ENCODE measurements at regions not wholly inside any gene's neighbourhood (a gene's known extent, or its start where the extent isn't known, plus 50 kb on each side); places are given as distances from the start of the nearest gene placed in this dataset.

DNA sequence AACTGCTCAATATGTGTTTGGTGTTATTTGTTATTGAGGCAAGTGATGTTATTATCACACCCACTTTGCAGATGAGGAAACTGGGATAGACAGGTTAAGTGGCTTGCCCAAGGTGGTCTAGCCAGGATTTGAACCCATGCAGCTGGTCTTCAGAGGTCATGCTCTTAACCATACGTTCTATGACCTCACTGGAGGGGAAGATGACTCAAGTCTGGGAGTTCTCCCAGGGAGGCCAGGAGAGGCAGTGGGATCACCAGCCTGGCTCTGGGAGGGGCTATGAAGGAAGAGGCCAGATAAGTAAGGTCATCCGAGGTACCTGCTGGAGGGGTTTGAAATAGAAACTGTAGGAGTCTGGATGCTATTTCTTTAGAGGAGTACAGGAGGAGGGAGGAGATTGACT lies 95.3 kb downstream of the NAV1 start:
- CTCF ChIA-PET: no interaction called here
- Histone ChIP-seq H3K9me3 (ENCODE audit: control insufficient read depth, insufficient read depth, low read depth, low read length) (no peaks in the 10 kb centered on the region), H3K4me3 (ENCODE audit: low read depth in 2 of 2, low read length in 2 of 2) (no peak overlapping the region), H3K4me1 (ENCODE audit: control insufficient read depth, insufficient read depth, low read length) (no peaks in the 10 kb centered on the region), H3K27me3 (ENCODE audit: control insufficient read depth, insufficient read depth, low read length) (no peaks in the 10 kb centered on the region), H3K36me3 (ENCODE audit: control insufficient read depth, insufficient read depth, low read length) (no peaks in the 10 kb centered on the region), H3K27ac (ENCODE audit: low read length) (no peak overlapping the region)
- intact Hi-C loops (cut with micrococcal nuclease; ENCODE audit: unreplicated experiment) (no loop called here), in situ Hi-C loops (cut with HindIII; ENCODE audit: low pct_unique_long_range_greater_than_20kb, low sequenced_read_pairs) (no loop called here)
- no TSS peak for BruUV-seq (replicated peaks)
- ATAC-seq: no peak
- POLR2A ChIA-PET: no interaction called here
- DNase-seq (ENCODE audit: low read depth, low spot score): no peak
- TF ChIP-seq, protein P1, sequence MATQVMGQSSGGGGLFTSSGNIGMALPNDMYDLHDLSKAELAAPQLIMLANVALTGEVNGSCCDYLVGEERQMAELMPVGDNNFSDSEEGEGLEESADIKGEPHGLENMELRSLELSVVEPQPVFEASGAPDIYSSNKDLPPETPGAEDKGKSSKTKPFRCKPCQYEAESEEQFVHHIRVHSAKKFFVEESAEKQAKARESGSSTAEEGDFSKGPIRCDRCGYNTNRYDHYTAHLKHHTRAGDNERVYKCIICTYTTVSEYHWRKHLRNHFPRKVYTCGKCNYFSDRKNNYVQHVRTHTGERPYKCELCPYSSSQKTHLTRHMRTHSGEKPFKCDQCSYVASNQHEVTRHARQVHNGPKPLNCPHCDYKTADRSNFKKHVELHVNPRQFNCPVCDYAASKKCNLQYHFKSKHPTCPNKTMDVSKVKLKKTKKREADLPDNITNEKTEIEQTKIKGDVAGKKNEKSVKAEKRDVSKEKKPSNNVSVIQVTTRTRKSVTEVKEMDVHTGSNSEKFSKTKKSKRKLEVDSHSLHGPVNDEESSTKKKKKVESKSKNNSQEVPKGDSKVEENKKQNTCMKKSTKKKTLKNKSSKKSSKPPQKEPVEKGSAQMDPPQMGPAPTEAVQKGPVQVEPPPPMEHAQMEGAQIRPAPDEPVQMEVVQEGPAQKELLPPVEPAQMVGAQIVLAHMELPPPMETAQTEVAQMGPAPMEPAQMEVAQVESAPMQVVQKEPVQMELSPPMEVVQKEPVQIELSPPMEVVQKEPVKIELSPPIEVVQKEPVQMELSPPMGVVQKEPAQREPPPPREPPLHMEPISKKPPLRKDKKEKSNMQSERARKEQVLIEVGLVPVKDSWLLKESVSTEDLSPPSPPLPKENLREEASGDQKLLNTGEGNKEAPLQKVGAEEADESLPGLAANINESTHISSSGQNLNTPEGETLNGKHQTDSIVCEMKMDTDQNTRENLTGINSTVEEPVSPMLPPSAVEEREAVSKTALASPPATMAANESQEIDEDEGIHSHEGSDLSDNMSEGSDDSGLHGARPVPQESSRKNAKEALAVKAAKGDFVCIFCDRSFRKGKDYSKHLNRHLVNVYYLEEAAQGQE (IDR thresholded peaks at IDR 0.05; ENCODE audit: insufficient read depth in 1 of 2, low read depth in 2 of 2, low read length in 1 of 2): no peak
- TF ChIP-seq TCF7L2 (IDR thresholded peaks at IDR 0.05; ENCODE audit: low read depth, low read length) (no peak), SIN3A (IDR thresholded peaks at IDR 0.05; ENCODE audit: borderline replicate concordance, insufficient read depth, low read depth, low read length) (no peak), POLR2AphosphoS5 (IDR thresholded peaks at IDR 0.05; ENCODE audit: low read depth, low read length) (no peak)
- TF ChIP-seq, protein P2, sequence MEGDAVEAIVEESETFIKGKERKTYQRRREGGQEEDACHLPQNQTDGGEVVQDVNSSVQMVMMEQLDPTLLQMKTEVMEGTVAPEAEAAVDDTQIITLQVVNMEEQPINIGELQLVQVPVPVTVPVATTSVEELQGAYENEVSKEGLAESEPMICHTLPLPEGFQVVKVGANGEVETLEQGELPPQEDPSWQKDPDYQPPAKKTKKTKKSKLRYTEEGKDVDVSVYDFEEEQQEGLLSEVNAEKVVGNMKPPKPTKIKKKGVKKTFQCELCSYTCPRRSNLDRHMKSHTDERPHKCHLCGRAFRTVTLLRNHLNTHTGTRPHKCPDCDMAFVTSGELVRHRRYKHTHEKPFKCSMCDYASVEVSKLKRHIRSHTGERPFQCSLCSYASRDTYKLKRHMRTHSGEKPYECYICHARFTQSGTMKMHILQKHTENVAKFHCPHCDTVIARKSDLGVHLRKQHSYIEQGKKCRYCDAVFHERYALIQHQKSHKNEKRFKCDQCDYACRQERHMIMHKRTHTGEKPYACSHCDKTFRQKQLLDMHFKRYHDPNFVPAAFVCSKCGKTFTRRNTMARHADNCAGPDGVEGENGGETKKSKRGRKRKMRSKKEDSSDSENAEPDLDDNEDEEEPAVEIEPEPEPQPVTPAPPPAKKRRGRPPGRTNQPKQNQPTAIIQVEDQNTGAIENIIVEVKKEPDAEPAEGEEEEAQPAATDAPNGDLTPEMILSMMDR (IDR thresholded peaks at IDR 0.05): no peak

DNA sequence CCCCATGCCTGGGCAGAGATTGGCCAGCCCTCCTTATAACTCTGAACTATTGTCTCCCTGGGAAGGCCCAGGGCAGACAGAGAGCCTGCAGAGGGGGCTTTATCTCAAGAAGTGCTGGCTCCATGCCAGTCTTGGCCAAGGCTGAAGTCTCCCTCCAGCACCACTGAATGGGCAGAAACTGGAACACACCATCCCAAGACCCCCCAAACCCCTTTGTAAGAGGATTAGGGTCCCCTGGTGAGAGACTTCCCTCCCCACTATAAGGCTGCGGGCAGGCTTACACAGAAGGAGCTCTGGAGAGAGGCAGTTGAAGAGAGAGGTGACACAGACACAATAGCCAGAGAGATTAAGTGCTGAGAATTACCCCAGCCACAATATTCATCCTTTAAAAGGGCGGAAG lies 97.2 kb downstream of the NAV1 start:
- no peaks in the 10 kb centered on the region for H3K4me1 ChIP-seq (ENCODE audit: control insufficient read depth, insufficient read depth, low read length)

DNA sequence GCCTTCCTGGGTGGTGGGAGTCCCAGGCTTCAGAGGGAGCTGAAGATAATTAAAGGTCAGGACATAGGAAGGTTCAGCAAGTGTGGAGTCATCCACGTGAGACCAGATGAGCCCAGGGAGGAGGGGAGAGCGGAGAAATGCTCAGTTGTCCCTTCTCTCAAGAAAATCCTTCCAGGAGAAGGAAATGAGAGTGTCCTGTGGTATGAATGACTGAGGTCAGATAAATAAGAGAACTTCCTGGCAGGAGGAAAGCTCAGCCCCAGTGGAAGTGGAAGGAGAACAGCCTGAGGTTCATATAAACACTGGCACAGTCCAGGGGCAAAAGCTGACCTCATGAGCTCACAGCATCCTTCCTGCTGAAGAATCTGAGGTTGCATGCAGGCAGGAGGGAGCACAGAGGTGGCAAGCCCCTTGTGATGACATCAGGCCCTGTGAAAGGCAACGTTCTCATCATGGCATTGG lies 97.6 kb downstream of the NAV1 start:
- no peaks in the 10 kb centered on the region for H3K36me3 ChIP-seq (ENCODE audit: control insufficient read depth, insufficient read depth, low read length)
- intact Hi-C loops (cut with micrococcal nuclease; ENCODE audit: unreplicated experiment) (no loop called here), in situ Hi-C loops (cut with HindIII; ENCODE audit: low pct_unique_long_range_greater_than_20kb, low sequenced_read_pairs) (no loop called here)
- BruUV-seq (replicated peaks): no TSS peak
- ATAC-seq (no peak), DNase-seq (ENCODE audit: low read depth, low spot score) (no peak)
- TF ChIP-seq, protein P2 (IDR thresholded peaks at IDR 0.05): no peak
- TF ChIP-seq SIN3A (IDR thresholded peaks at IDR 0.05; ENCODE audit: borderline replicate concordance, insufficient read depth, low read depth, low read length) (no peak), POLR2AphosphoS5 (IDR thresholded peaks at IDR 0.05; ENCODE audit: low read depth, low read length) (no peak)
- no peaks in the 10 kb centered on the region for H3K27me3 ChIP-seq (ENCODE audit: control insufficient read depth, insufficient read depth, low read length)
- no peak overlapping the region for H3K27ac ChIP-seq (ENCODE audit: low read length)
- H3K4me3 ChIP-seq (ENCODE audit: low read depth in 2 of 2, low read length in 2 of 2): no peak overlapping the region
- ChIA-PET POLR2A (no interaction called here), CTCF (interaction anchor here (0.6 kb wide), 1 partner anchor 75 kb away, joined by 3 read pairs; no protein-coding TSS in a partner anchor)
- no peaks in the 10 kb centered on the region for H3K9me3 ChIP-seq (ENCODE audit: control insufficient read depth, insufficient read depth, low read depth, low read length)
- H3K4me1 ChIP-seq (ENCODE audit: control insufficient read depth, insufficient read depth, low read length): no peaks in the 10 kb centered on the region

More for the DNA sequence above, 97.2 kb downstream of the NAV1 start:
- Histone ChIP-seq H3K4me3 (ENCODE audit: low read depth in 2 of 2, low read length in 2 of 2) (no peak overlapping the region), H3K27me3 (ENCODE audit: control insufficient read depth, insufficient read depth, low read length) (no peaks in the 10 kb centered on the region), H3K9me3 (ENCODE audit: control insufficient read depth, insufficient read depth, low read depth, low read length) (no peaks in the 10 kb centered on the region), H3K27ac (ENCODE audit: low read length) (no peak overlapping the region), H3K36me3 (ENCODE audit: control insufficient read depth, insufficient read depth, low read length) (no peaks in the 10 kb centered on the region)
- ChIA-PET CTCF (no interaction called here), POLR2A (no interaction called here)
- DNase-seq (ENCODE audit: low read depth, low spot score) (no peak), ATAC-seq (no peak)
- in situ Hi-C loops (cut with HindIII; ENCODE audit: low pct_unique_long_range_greater_than_20kb, low sequenced_read_pairs) (no loop called here), intact Hi-C loops (cut with micrococcal nuclease; ENCODE audit: unreplicated experiment) (no loop called here)
- BruUV-seq (replicated peaks): no TSS peak
- no peak for TF ChIP-seq TCF7L2 (IDR thresholded peaks at IDR 0.05; ENCODE audit: low read depth, low read length)
